ENCODE measurements at regions not wholly inside any gene's neighbourhood (a gene's known extent, or its start where the extent isn't known, plus 50 kb on each side); places are given as distances from the start of the nearest gene placed in this dataset.

- Histone ChIP-seq H3K9me3 (no peaks in the 10 kb centered on the region), H3K4me3 (no peak overlapping the region), H3K36me3 (no peaks in the 10 kb centered on the region), H3K27me3 (no peaks in the 10 kb centered on the region), H3K27ac (no peak overlapping the region), H3K4me1 (no peaks in the 10 kb centered on the region)
- WGBS, 2 donors (ENCODE audit: low coverage in 1 of 2), result 82 to 95% methylated on average over 12 to 15 of the region's 15 CpGs
- no peak for DNase-seq
- in situ Hi-C loops (cut with MboI; ENCODE audit: low pct_ligation_motif_present in 1 of 4, low pct_unique_long_range_greater_than_20kb in 1 of 4, low sequenced_read_pairs in 3 of 4), result no loop called here
- intact Hi-C loops (cut with DNase I; ENCODE audit: low total_unique reads), result no loop called here
- TF ChIP-seq POLR2A (IDR thresholded peaks at IDR 0.05) (no peak), EP300 (IDR thresholded peaks at IDR 0.05; ENCODE audit: low read depth) (no peak), POLR2AphosphoS5 (IDR thresholded peaks at IDR 0.05) (no peak)
- TF ChIP-seq, protein P1, sequence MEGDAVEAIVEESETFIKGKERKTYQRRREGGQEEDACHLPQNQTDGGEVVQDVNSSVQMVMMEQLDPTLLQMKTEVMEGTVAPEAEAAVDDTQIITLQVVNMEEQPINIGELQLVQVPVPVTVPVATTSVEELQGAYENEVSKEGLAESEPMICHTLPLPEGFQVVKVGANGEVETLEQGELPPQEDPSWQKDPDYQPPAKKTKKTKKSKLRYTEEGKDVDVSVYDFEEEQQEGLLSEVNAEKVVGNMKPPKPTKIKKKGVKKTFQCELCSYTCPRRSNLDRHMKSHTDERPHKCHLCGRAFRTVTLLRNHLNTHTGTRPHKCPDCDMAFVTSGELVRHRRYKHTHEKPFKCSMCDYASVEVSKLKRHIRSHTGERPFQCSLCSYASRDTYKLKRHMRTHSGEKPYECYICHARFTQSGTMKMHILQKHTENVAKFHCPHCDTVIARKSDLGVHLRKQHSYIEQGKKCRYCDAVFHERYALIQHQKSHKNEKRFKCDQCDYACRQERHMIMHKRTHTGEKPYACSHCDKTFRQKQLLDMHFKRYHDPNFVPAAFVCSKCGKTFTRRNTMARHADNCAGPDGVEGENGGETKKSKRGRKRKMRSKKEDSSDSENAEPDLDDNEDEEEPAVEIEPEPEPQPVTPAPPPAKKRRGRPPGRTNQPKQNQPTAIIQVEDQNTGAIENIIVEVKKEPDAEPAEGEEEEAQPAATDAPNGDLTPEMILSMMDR (IDR thresholded peaks at IDR 0.05), result no peak
Observed at GRCh38 chr14:82642425-82642824, 1108.8 kb upstream of the SEL1L start.

DNA sequence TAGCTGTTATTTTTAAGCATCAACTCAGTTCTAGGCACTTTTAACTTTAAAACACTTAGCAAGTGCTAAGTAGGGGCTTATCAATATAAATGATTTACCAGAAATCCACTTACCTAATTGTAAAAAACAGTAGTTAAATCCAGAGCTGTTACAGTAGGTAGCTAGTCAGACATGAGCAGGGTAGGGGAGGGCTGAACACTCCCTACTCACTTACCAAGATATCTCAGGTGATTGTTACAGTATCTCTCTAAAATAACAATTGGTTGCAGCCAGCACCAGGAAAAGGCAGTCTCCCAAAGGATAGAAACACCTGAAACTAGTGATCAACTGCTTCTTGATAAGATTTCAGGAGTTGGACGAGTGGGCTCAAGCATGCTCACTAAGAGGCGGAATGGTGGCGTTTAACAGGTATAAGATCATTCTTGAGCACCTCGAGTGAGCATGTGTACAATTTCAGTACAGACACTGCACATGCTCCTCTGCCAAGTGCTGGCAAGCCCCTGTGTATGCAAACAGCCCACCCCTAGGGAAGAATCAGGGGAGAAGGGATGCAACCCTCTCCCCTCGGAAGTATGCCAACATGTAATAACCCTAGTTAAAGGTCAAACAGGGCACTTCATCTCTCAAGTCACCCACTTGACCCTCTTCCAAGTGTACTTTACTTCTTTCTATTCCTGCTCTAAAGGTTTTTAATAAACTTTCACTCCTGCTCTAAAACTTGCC is 1113.6 kb upstream of the SEL1L start:
- H3K9me3 ChIP-seq, result no peaks in the 10 kb centered on the region
- H3K27ac ChIP-seq, result no peak overlapping the region
- TF ChIP-seq POLR2A (IDR thresholded peaks at IDR 0.05), result no peak
- TF ChIP-seq, protein P1 (IDR thresholded peaks at IDR 0.05), result no peak
- TF ChIP-seq EP300 (IDR thresholded peaks at IDR 0.05; ENCODE audit: low read depth), result no peak
- TF ChIP-seq POLR2AphosphoS5 (IDR thresholded peaks at IDR 0.05), result no peak
- in situ Hi-C loops (cut with MboI; ENCODE audit: low pct_ligation_motif_present in 1 of 4, low pct_unique_long_range_greater_than_20kb in 1 of 4, low sequenced_read_pairs in 3 of 4) (no loop called here), intact Hi-C loops (cut with DNase I; ENCODE audit: low total_unique reads) (no loop called here)
- H3K4me3 ChIP-seq, result no peak overlapping the region
- H3K4me1 ChIP-seq, result no peaks in the 10 kb centered on the region
- no peaks in the 10 kb centered on the region for H3K27me3 ChIP-seq
- H3K36me3 ChIP-seq, result no peaks in the 10 kb centered on the region
- WGBS, 2 donors (ENCODE audit: low coverage in 1 of 2), result 71% methylated on average over 5 of the region's 5 CpGs; no CpG with 5 or more reads in 1 of the 2 donors
- DNase-seq, result no peak

DNA sequence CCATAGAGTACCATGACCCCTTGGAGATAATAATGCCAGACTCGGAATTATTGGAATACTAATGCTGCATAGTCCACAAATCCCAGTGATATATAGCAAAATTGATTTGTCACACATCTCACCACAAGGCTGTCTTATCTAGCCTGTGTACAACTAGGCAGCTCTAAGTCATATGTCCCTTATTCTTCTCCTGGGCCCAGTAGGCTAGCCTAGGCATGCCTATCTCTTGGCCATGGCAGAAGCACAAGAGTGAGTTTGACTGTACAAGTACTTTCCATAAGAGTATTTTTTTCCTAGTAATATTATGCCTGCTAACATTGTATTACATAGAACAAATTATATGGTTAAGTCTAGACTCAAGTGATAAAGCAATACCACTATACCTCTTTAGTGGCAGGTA is 1122.1 kb upstream of the SEL1L start:
- no peaks in the 10 kb centered on the region for H3K27me3 ChIP-seq
- no peak overlapping the region for H3K4me3 ChIP-seq
- in situ Hi-C loops (cut with MboI; ENCODE audit: low pct_ligation_motif_present in 1 of 4, low pct_unique_long_range_greater_than_20kb in 1 of 4, low sequenced_read_pairs in 3 of 4) (no loop called here), intact Hi-C loops (cut with DNase I; ENCODE audit: low total_unique reads) (no loop called here)
- H3K36me3 ChIP-seq, result no peaks in the 10 kb centered on the region
- 73% methylated on average over 1 of the region's 1 CpG; no CpG with 5 or more reads in 1 of the 2 donors for WGBS, 2 donors (ENCODE audit: low coverage in 1 of 2)
- DNase-seq, result no peak
- H3K4me1 ChIP-seq, result no peaks in the 10 kb centered on the region
- H3K9me3 ChIP-seq, result no peaks in the 10 kb centered on the region
- no peak for TF ChIP-seq POLR2AphosphoS5 (IDR thresholded peaks at IDR 0.05)
- TF ChIP-seq, protein P1 (IDR thresholded peaks at IDR 0.05), result no peak
- no peak for TF ChIP-seq EP300 (IDR thresholded peaks at IDR 0.05; ENCODE audit: low read depth)
- no peak for TF ChIP-seq POLR2A (IDR thresholded peaks at IDR 0.05)
- H3K27ac ChIP-seq, result no peak overlapping the region

DNA sequence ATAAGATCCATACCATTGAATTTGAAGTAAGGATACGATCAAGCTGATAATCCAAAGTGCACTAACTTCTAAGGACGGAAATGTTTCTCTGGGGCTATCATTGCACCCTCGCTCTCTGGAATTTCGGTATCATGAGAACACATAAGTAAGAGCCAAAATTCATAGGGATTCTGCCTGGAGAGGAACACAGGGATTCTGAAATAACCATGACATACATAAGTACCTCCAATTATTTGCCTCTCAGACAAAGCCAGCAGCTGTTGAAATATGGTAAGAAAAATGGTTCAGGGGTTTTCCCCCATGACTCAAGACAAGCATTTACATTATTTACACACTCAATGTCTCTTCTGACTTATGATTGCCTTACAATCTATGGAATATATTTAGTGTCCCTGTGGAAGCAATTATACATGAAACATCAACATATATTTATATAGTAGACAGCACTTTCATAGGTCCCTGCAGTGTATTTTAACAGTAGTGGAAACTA is 1123.6 kb upstream of the SEL1L start:
- intact Hi-C loops (cut with DNase I; ENCODE audit: low total_unique reads) (no loop called here), in situ Hi-C loops (cut with MboI; ENCODE audit: low pct_ligation_motif_present in 1 of 4, low pct_unique_long_range_greater_than_20kb in 1 of 4, low sequenced_read_pairs in 3 of 4) (no loop called here)
- 91 to 93% methylated on average over 4 of the region's 4 CpGs for WGBS, 2 donors (ENCODE audit: low coverage in 1 of 2)

More for the DNA sequence above, 1123.6 kb upstream of the SEL1L start:
- no peak overlapping the region for H3K27ac ChIP-seq
- no peaks in the 10 kb centered on the region for H3K9me3 ChIP-seq
- H3K36me3 ChIP-seq, result no peaks in the 10 kb centered on the region
- no peak for DNase-seq
- H3K4me3 ChIP-seq, result no peak overlapping the region
- H3K27me3 ChIP-seq, result no peaks in the 10 kb centered on the region
- H3K4me1 ChIP-seq, result no peaks in the 10 kb centered on the region
- TF ChIP-seq, protein P1 (IDR thresholded peaks at IDR 0.05), result no peak
- TF ChIP-seq EP300 (IDR thresholded peaks at IDR 0.05; ENCODE audit: low read depth) (no peak), POLR2AphosphoS5 (IDR thresholded peaks at IDR 0.05) (no peak), POLR2A (IDR thresholded peaks at IDR 0.05) (no peak)

Measured in transverse colon (tissue), 4 donors.